NCI-H2171 treated with DMSO at 0.1 percent for 48 hours (cell line): ENCODE measurements at regions not wholly inside any gene's neighbourhood (a gene's known extent, or its start where the extent isn't known, plus 50 kb on each side); places are given as distances from the start of the nearest gene placed in this dataset.

Source experiments
- DNase-seq: peaks from one replicate; lab custom pipeline; 2025; lab: John Stamatoyannopoulos, UW

DNA sequence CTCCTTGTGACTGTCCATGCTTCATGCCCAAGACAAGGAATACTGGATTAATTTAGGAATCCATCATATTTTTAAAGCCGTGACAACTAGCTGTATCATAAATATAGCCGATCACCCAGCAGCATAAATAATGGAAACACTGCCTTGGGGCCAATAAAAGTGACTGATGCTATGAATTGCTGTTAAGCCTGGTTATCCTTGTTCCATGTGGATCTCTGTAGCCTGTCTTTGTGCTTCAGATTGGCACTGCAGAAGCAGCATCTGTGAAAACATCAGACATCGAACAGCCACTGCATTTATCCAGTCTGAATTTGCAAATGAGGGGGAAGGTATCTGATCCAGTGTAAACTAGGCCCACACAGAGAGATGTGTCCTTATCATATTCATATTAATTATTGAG, 1181.8 kb downstream of the SORCS1 start:
- no peak for DNase-seq

DNA sequence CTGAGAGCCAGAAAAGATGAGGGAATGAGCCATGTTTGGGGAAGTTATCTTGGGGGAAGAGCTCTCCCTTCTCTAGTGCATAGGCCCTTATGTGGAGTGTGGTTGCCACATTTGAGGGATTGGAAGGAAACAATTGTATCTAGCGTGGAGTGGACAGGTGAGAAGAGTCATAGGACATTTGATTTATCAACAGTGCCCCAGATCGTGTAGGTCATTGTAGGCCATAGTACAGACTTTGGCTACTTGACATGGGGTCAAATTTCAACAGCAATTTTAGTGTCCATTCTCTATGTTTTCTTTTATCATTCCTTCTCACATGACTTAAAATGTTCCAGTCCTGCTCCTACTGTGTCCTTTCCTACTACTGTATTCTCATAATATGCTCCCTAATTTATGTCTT, 1182.8 kb downstream of the SORCS1 start:
- no peak for DNase-seq

DNA sequence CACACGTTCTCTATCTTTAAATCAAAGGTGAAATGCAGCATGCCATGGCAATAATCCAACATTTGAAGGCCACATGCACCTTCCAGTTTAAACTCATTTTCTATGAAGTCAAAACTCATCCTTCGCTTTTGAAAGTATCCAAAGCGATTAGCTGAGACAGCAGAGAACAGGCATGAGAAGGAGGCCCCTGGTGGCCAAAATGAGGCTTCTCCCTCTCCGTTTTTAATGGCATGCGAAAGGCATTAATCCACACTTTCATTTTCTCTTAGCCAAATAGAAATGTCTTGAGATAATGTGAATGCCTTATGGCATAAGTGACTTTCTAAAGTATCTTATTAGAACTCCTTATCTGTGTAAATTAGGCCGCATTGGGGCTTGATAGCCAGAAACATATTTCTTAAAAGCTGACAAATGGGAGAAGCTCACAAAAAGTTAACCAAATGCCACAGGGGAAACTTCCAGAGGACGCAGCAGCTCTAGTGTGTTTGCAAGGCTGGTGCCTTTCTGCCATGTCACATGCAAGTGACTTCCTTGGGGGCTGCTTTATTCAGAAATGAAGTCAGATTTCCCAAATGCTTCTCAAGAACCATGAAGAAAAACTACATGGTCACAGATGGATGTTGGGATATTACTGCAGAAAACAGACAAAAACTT, 1189.6 kb downstream of the SORCS1 start:
- no peak for DNase-seq

DNA sequence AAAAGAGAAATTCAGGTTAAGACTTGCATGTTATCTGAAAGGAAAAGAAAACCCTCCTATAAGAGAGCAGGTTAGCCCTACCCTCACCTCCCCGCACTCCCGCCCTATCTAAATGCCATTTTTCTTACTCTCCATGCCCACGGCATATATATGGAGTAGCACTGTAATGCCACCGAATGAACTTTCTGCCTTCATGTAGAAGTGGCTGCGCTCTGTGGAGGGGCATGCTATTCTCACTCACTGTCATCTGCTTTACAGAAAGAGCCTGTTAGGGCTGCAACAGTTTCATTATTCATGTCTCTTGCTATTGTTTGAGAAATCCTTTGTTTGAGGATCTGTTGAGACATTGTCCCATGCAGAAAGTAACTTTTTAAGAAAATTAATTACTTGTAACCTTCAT, 1190.6 kb downstream of the SORCS1 start:
- DNase-seq: no peak

DNA sequence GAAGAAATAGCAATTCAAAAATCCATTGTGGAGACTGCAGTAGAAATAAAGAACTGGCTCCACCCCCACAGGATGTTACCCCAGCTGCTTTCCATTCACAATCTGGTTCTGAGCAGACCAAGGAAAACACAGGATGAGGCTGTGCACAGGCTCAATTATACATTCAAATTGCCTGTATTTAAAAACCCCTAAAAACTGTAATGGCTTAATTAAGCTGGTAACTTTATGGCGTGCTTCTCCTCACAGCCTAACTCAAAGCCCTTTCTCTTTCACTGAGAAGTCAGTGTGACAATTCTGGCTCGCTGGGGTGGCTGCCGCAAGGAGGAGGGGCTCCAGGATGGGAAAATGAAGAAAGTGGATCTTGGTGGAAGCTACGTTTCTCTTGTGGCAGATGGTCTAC, 1191.1 kb downstream of the SORCS1 start:
- DNase-seq: no peak

DNA sequence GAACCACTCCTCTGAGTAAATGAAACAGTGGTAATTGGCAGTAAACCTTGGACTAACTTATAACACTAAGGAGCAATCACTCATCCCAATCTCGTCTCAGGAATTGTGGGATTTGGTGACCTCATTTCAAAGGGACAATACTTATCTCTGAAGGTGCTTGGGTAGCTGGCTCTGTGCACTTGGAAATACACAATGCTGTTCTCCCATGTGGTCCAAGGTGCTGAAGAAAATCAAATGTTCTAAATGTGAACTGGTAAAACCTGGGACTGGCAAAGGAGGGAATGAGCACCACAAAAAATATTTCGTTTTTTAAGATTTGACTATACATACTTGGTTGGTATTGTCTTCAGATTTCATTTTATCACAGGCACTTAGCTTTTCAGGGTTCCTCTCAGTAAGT, 1193.0 kb downstream of the SORCS1 start:
- no peak for DNase-seq

DNA sequence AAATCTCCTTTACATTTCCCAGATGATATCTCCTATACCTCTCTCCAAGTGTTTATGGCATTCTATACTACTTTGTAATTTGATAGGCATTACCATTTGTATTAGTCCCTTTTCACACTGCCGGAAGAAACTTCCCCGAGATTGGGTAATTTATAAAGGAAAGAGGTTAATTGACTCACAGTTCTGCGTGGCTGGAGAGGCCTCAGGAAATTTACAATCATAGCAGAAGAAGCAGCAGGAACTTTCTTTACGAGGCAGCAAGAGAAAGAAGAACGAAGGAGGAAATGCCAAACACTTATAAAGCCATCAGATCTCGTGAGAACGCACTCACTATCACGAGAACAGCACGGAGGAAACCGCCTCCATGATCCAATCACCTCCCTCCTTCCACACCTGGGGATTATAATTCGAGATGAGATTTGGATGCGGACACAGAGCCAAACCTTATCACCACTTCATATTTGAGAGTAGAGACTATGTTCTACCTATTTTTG, 1194.6 kb downstream of the SORCS1 start:
- DNase-seq: no peak

DNA sequence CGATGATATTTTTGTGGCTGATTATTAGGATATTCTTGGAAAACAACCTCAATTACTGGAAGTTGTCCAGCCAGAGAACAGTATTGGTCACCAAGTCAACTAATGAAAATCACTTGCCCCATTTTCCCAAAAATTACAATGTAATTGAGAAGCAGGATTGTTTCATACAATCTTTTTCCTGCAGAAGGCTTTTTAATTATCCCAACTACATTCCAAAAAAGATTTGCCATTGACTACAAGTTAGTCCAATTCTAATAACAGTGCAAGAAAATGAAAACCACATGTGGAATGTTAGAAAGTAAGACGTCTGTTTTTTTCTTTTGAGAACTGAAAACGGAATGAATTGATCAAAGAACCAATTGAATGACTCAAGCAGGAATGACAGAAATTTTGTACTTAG, 1195.8 kb downstream of the SORCS1 start:
- no peak for DNase-seq

DNA sequence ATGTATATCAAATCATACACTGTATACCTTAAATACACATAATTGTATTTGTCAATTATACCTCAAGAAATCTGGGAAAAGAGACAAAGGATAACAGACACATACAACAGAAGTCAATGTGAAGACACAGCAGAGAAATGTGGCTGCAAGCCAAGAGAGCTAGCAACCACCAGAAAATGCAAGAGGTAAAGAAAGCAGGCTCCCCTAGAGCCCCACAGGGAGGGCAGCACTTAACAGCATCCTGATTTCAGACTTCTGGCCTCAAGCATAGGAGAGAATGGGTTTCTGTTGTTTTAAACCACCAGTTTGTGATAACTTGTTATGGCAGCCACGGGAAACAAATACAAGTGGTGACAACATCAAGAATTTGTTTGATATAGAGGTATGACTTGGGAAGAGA, 1197.2 kb downstream of the SORCS1 start:
- DNase-seq: no peak

DNA sequence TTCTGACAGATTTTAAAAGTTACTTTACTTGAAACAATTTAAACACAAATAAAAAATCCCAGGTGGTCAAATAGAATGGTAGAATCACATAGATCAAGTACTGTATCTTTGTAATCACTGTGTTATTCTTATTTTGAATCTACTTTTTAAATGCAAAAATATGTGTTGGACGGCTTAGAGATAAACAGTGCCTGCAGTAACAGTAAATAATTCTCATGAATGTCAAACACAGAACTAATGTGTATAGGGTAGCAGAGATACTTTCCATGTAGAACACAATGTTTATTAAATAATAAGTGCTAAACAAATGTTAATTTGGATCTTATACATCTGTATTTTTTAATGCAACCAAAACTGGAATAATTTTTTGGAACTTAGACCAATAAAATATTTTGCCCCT, 1199.4 kb downstream of the SORCS1 start:
- no peak for DNase-seq

DNA sequence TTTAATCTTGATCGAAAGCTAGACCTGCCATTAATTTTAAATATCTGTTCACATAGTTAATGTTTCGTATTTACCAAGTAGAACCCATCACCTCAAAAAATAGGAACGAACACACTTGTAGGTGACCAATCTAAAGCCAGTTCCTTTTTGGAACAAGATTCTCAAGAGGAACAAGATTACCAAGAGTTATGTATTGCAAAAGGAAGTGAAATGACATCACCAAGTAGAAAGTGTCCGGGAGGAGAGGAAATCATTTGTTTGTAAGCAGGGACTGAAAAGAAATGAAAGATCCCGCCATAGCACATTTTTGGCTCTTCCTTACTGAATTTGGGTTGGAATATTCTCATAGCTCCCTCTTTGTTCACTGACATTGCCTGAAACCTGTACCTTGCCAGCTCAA, 1200.5 kb downstream of the SORCS1 start:
- DNase-seq: no peak

DNA sequence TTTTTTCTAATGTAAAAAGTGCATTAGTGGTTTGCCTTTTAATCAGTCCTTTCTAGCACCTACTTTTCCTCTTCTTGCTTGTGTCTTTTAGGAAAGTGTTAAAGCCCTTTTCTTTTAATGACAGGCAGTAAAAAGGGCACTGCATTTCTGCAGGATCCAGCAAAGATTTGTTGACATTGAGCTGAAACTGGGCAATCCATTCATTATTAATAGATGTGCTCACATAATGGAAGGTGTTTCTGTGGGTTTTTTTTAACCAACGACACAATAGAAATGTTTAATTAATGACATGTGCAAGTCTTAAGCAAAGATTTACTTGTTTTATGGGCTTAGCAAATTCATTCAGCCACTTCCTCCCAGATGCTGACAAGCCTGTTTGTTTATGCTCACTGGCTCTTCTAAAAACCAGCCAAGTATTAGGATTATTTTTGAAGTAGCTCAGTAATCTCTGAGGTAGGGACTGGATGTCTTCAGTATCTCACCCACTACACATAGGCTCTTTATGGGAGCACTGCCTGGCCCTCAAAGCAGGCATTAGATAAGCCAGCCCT, 1201.1 kb downstream of the SORCS1 start:
- DNase-seq: no peak

DNA sequence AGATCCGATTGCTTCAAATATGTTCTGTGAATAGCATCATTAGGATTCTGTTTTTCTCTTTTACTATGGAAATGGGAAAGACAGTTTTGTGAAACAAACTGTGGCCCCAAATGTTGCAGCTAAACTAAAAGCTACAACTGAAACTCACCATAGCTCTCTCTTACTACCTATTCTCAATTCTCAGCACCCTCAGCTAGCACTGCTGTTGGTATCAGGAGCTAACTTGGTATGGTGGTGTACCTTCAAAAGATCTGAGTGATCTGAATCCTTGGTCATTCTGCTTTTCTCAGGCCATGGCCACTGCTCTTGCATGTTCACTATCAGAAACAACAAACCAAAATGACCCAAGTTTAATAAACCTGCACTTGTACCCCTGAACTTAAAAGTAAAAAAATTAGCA, 1208.0 kb downstream of the SORCS1 start:
- no peak for DNase-seq

DNA sequence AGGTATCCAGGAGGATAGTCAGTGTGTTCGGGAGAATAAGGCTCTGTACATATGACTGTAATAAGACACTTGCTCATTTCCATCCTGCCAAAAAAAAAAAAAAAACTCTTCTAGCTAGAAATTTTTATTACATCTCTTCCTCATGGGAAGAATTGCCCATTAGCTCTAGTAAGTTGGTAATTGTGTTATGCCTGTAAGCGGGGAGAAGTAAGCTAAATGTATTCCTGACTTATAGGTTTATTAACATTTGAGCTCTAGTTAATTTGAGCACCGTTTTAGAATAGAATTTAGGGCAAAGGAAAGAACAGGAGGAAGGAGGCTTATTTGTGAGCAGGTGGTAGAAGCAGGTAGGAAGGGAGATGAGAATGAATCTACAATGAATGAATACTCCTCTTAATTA, 1210.6 kb downstream of the SORCS1 start:
- DNase-seq: no peak

DNA sequence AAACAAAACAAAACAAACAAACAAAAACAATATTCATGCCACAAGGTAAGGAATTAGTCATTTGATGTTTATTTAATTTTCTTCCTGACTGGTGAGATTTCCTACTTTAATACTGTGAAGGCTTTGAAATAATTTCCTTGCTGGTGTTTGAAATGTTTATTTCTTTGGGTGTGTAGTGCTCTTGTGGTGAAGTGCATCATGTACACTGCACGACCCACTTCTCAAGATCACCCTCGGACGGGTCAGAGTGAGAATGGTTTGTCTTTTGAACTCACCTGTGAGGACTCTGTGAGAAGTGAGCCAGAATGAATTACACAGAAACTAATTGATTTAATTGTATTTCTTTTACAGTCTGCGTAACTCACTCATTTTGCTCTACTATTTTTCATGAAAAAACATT, 1211.5 kb downstream of the SORCS1 start:
- no peak for DNase-seq

DNA sequence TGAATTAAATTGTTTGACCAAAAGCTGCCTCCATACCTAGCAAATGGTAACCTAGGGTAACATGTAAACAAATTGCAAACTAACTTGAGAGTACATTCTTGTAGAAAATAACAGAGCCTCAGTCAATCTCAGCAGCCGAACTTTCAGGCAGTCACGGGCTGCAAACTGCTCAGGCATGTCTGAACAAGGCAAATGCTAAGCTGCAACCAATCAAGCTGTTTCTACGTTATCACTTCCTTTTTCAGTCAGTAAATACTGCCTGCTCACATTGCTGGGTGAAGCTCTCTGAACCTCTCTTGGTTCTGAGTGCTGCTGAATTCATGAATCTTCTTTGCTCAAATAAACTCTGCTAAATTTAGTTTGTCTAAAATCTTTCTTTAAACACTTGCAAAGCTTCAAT, 1212.4 kb downstream of the SORCS1 start:
- DNase-seq: no peak

DNA sequence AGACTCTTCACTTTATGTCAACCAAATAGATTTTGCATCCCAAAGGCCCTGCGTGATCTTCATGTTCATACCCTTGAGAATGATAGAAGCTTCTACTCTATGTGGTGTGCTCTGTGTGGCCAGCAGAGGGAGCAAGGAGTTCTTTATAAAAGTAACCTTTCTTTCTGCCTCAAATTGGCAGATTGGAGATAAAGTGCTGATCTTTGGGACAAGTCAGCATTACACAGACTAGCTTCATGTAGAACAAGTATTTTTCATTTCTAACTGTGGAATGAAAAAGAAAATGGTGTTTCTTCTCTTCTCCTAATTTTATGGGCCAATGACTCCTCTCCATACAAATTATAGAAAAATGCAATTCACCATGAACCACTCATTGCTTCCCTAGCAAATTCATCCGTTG, 1214.1 kb downstream of the SORCS1 start:
- DNase-seq: peak; percentile 2

DNA sequence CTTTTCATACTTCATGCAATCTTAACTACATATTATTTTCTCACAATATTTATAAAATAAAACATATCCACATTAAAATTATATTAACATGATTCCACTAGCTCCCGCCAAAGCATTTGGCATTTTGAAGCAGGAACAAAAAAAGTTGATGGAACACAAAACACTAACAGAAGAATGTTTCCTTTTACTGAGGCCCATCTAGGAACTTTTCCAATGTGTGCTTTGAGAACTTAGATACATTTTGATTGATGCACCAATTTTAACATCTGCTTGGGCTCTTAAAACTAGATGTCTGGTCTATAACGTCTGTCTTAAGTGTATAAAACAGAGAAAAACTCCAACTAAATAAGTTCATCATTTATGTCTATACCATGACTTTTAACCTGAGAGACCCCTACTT, 1214.8 kb downstream of the SORCS1 start:
- no peak for DNase-seq

DNA sequence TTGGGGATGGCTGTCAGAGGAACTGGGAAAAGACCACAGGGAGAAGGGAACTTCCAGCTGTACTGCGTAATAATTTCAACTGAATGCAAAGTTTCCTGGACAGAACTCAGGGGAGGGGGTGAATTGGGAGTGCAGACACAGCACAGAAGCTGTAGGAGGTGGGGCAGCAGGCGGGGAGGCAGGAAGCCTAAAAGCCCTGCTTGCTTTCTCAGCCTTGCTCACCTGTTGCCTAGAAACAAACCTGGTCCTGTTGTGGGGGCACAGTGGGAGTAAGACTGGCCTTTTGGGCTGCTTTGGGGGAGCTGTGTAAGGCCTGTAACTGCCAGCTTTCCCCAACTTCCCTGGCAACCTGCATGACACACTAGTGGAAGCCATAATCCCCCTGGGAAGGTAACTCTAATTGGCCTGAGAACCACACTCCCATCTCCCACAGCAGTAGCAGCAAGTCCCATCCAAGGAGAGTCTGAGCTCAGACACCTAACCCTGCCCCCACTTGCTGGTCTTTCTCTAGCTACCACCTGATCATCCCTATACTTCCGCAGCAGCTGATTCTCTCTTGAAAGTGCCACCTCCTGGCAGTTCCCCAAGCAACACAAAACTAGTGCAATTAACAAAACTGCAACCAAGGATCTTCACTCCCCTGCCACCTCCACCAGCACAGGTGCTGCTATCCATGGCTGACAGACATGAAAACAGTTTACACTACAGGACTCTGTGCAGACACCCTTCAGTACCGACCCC, 1239.3 kb downstream of the SORCS1 start:
- DNase-seq: no peak

DNA sequence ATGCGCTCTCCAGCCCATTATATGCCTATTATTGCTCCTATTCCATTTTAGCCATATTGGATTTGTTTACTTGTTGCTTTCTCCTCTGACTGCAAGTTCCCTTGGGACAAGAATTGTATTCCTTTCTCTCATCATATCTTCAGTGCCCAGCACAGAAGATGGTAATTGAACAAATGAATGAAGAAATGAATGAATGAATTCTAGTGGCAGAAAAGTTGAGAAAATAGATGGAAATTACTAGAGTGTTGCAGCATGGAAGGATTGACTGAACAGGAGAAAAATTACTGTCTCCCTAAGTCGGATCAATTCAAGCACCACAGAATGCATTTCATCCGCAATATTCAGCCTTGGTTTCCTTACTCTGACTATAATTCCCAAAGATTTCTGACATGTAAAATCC, 1243.2 kb downstream of the SORCS1 start:
- no peak for DNase-seq

DNA sequence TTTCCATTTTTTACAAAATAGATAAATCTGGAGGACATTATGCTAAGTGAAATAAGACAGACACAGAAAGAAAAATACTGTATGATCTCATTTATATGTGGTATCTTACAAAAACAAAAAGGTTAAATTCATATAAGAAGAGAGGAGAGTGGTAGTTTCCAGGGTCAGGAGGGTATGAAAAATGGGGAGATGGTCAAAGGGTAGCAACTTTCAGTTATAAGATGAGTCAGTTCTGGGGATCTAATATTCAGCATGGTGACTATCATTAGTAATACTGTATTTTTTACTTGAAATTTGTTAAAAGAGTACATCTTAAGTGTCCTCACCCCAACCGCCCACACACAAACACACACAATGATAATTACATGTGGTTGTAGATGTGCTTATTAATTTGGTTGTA, 1250.1 kb downstream of the SORCS1 start:
- DNase-seq: no peak

DNA sequence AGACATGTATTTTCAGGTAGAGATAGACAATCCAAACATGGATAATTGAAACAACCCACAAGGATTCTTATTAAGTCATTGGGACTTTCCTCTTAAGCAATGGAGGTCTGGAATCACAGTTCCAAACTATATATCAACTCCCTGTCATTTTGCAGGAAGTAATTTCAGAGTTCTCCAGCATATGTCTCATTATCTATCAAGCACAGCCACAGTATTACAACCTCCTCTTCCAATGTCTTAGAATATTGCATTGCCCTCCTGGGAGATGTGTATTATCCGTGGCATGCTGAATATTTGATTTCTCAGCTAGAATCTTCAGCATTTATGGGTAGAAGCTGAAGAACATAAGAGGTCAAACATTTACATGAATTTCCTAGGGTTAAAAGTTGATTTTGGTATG, 1255.8 kb downstream of the SORCS1 start:
- DNase-seq: no peak

DNA sequence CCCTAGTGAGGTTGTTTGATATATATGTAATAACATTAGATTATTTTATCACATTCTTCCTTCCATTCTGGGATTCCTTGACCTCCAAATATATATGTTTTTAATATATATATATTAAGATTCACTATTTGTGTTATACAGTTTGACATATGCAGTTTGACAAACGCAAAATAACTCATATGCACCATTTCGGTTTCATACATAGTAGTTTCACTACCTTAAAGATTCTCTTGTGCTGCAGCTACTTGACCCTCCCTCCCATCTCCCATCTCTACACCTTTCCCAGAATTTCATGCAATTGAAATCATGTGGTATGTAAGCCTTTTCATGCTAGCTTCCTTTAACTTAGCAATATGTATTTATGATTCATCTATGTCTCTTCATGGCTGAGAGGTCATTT, 1244.4 kb downstream of the SORCS3 start:
- DNase-seq: no peak

DNA sequence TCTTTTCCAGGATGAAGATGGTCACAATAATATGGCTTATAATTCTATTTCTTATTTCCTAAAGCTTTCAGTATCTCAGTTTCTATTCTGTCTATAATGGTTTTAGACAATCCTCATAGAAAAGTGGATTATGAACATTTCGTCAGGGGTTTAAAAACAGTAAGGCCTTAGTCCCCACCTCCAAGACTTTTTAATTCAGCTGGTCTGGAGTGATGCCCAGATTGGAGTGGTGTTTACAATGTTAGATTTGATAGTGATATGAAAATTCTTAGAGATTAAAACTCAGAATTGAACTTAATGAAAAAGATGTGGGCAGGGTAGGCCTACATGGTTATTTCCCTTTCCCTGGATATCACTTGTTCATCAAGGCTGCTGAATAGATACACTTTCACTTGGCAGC, 1238.3 kb downstream of the SORCS3 start:
- no peak for DNase-seq
